ENCODE measurements at regions not wholly inside any gene's neighbourhood (a gene's known extent, or its start where the extent isn't known, plus 50 kb on each side); places are given as distances from the start of the nearest gene placed in this dataset.

DNA sequence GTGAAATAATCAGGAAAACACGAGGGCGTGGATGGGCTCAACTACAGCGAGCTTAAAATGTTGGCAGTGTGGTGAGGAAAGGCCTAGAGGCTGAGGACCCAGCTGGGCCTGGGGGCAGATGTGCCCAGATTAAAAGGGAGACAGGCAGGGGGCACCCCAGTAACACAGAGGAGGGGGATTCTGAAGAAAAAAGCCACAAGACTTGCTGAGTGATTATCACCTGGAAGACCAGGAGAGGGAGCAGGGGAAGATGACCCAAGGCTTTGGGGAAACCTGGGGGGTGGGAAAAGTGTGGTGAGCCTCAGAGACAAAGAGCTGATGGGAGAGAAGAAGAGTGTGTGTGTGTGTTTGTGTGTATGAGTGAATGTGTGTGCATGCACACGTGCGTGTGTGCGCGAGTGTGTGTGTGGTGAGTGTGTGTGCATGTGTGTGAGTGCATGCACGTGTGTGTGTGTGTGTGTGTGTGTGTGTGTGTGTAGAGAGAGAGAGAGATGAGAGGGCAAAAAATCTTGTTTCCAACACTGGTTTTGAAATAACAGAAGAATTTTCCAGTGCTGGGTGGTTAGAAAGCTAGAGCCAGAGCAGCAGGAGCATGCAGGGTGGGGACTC, 500.5 kb downstream of the BUD13 start:
- POLR2A ChIA-PET = no interaction called here
- TF ChIP-seq POLR2AphosphoS5 (IDR thresholded peaks at IDR 0.05; ENCODE audit: low read depth, low read length) = no peak
- TF ChIP-seq TCF7L2 (IDR thresholded peaks at IDR 0.05; ENCODE audit: low read depth, low read length) = no peak
- no peak for TF ChIP-seq SIN3A (IDR thresholded peaks at IDR 0.05; ENCODE audit: borderline replicate concordance, insufficient read depth, low read depth, low read length)
- TF ChIP-seq, protein P1, sequence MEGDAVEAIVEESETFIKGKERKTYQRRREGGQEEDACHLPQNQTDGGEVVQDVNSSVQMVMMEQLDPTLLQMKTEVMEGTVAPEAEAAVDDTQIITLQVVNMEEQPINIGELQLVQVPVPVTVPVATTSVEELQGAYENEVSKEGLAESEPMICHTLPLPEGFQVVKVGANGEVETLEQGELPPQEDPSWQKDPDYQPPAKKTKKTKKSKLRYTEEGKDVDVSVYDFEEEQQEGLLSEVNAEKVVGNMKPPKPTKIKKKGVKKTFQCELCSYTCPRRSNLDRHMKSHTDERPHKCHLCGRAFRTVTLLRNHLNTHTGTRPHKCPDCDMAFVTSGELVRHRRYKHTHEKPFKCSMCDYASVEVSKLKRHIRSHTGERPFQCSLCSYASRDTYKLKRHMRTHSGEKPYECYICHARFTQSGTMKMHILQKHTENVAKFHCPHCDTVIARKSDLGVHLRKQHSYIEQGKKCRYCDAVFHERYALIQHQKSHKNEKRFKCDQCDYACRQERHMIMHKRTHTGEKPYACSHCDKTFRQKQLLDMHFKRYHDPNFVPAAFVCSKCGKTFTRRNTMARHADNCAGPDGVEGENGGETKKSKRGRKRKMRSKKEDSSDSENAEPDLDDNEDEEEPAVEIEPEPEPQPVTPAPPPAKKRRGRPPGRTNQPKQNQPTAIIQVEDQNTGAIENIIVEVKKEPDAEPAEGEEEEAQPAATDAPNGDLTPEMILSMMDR (IDR thresholded peaks at IDR 0.05) = no peak
- TF ChIP-seq, protein P2, sequence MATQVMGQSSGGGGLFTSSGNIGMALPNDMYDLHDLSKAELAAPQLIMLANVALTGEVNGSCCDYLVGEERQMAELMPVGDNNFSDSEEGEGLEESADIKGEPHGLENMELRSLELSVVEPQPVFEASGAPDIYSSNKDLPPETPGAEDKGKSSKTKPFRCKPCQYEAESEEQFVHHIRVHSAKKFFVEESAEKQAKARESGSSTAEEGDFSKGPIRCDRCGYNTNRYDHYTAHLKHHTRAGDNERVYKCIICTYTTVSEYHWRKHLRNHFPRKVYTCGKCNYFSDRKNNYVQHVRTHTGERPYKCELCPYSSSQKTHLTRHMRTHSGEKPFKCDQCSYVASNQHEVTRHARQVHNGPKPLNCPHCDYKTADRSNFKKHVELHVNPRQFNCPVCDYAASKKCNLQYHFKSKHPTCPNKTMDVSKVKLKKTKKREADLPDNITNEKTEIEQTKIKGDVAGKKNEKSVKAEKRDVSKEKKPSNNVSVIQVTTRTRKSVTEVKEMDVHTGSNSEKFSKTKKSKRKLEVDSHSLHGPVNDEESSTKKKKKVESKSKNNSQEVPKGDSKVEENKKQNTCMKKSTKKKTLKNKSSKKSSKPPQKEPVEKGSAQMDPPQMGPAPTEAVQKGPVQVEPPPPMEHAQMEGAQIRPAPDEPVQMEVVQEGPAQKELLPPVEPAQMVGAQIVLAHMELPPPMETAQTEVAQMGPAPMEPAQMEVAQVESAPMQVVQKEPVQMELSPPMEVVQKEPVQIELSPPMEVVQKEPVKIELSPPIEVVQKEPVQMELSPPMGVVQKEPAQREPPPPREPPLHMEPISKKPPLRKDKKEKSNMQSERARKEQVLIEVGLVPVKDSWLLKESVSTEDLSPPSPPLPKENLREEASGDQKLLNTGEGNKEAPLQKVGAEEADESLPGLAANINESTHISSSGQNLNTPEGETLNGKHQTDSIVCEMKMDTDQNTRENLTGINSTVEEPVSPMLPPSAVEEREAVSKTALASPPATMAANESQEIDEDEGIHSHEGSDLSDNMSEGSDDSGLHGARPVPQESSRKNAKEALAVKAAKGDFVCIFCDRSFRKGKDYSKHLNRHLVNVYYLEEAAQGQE (IDR thresholded peaks at IDR 0.05; ENCODE audit: insufficient read depth in 1 of 2, low read depth in 2 of 2, low read length in 1 of 2) = no peak
- CTCF ChIA-PET = no interaction called here
- no peak for ATAC-seq
- no peaks in the 10 kb centered on the region for H3K9me3 ChIP-seq (ENCODE audit: control insufficient read depth, insufficient read depth, low read depth, low read length)
- in situ Hi-C loops (cut with HindIII; ENCODE audit: low pct_unique_long_range_greater_than_20kb, low sequenced_read_pairs) = no loop called here
- BruUV-seq (replicated peaks) = no TSS peak
- no peaks in the 10 kb centered on the region for H3K36me3 ChIP-seq (ENCODE audit: control insufficient read depth, insufficient read depth, low read length)
- H3K27ac ChIP-seq (ENCODE audit: low read length) = no peak overlapping the region
- 0 out of 2 replicates have a peak, but pooled peaks cover 2% of the 10 kb centered on the region for H3K4me1 ChIP-seq (ENCODE audit: control insufficient read depth, insufficient read depth, low read length)
- DNase-seq (ENCODE audit: low read depth, low spot score) = no peak
- intact Hi-C loops (cut with micrococcal nuclease; ENCODE audit: unreplicated experiment) = no loop called here
- H3K27me3 ChIP-seq (ENCODE audit: control insufficient read depth, insufficient read depth, low read length) = peaks cover 4% of the 10 kb centered on the region; the same call in 1 of the 2 replicates
- no peak overlapping the region for H3K4me3 ChIP-seq (ENCODE audit: low read depth in 2 of 2, low read length in 2 of 2)

DNA sequence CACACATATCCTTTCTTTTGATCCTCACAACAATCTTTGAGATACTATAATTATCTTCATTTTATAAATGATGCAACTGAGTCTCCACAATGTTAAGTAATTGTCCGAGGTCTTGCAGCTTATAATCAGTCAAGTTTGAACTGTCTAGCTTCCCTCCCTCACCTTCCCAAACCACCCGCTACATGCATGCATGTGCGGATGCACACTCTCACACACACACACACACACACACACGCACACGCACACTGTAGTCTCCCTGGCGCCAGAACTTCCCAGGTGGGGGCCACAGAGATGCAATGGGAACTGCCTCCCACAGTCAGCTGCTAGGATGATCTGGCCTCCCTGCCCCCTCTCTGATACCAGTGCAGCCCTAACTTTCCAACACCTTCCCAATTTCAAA, 501.3 kb downstream of the BUD13 start:
- H3K4me3 ChIP-seq (ENCODE audit: low read depth in 2 of 2, low read length in 2 of 2) = no peak overlapping the region
- 0 out of 2 replicates have a peak, but pooled peaks cover 1% of the 10 kb centered on the region for H3K4me1 ChIP-seq (ENCODE audit: control insufficient read depth, insufficient read depth, low read length)
- DNase-seq (ENCODE audit: low read depth, low spot score) (no peak), ATAC-seq (no peak)
- H3K27me3 ChIP-seq (ENCODE audit: control insufficient read depth, insufficient read depth, low read length) = peaks cover 4% of the 10 kb centered on the region; the same call in 1 of the 2 replicates
- H3K27ac ChIP-seq (ENCODE audit: low read length) = no peak overlapping the region
- no peak for TF ChIP-seq POLR2AphosphoS5 (IDR thresholded peaks at IDR 0.05; ENCODE audit: low read depth, low read length)
- TF ChIP-seq, protein P1 (IDR thresholded peaks at IDR 0.05) = no peak
- no peak for TF ChIP-seq SIN3A (IDR thresholded peaks at IDR 0.05; ENCODE audit: borderline replicate concordance, insufficient read depth, low read depth, low read length)
- TF ChIP-seq TCF7L2 (IDR thresholded peaks at IDR 0.05; ENCODE audit: low read depth, low read length) = no peak
- TF ChIP-seq, protein P2 (IDR thresholded peaks at IDR 0.05; ENCODE audit: insufficient read depth in 1 of 2, low read depth in 2 of 2, low read length in 1 of 2) = no peak
- in situ Hi-C loops (cut with HindIII; ENCODE audit: low pct_unique_long_range_greater_than_20kb, low sequenced_read_pairs) = no loop called here
- no TSS peak for BruUV-seq (replicated peaks)
- ChIA-PET POLR2A (no interaction called here), CTCF (no interaction called here)
- intact Hi-C loops (cut with micrococcal nuclease; ENCODE audit: unreplicated experiment) = no loop called here
- no peaks in the 10 kb centered on the region for H3K9me3 ChIP-seq (ENCODE audit: control insufficient read depth, insufficient read depth, low read depth, low read length)
- no peaks in the 10 kb centered on the region for H3K36me3 ChIP-seq (ENCODE audit: control insufficient read depth, insufficient read depth, low read length)
